Osteocyte (in vitro differentiated cells): ENCODE measurements at regions not wholly inside any gene's neighbourhood (a gene's known extent, or its start where the extent isn't known, plus 50 kb on each side); places are given as distances from the start of the nearest gene placed in this dataset.

Source experiments
- DNase-seq: peaks from one replicate; pipeline ENCODE4 v3.0.0; 2021; ENCODE audit warnings: mixed read lengths; ENCODE audit not compliant: unreplicated experiment; ENCODE audit errors: extremely low spot score
- H3K27ac Mint-ChIP-seq: one replicate; pipeline ENCODE4 v1.8.0; 2021; ENCODE audit warnings: mild to moderate bottlenecking, mixed read lengths; ENCODE audit not compliant: unreplicated experiment
- H3K27me3 Mint-ChIP-seq: one replicate; pipeline ENCODE4 v1.8.0; 2021; ENCODE audit warnings: mixed read lengths; ENCODE audit not compliant: unreplicated experiment
- H3K36me3 Mint-ChIP-seq: one replicate; pipeline ENCODE4 v1.8.0; 2021; ENCODE audit warnings: mixed read lengths; ENCODE audit not compliant: unreplicated experiment
- H3K4me1 Mint-ChIP-seq: one replicate; pipeline ENCODE4 v1.8.0; 2021; ENCODE audit warnings: mixed read lengths; ENCODE audit not compliant: unreplicated experiment
- H3K4me3 Mint-ChIP-seq: one replicate; pipeline ENCODE4 v1.8.0; 2021; ENCODE audit warnings: mild to moderate bottlenecking, moderate library complexity, mixed read lengths; ENCODE audit not compliant: unreplicated experiment
- H3K9me3 Mint-ChIP-seq: one replicate; pipeline ENCODE4 v1.8.0; 2021; ENCODE audit warnings: mixed read lengths; ENCODE audit not compliant: unreplicated experiment
- CTCF ChIP-seq: fragments of 200-600 bp; sonication (generic); IDR thresholded peaks from 2 replicates; pipeline ENCODE4 v1.5.0; 2021; ENCODE audit warnings: antibody characterized with exemption, mild to moderate bottlenecking, moderate library complexity

DNA sequence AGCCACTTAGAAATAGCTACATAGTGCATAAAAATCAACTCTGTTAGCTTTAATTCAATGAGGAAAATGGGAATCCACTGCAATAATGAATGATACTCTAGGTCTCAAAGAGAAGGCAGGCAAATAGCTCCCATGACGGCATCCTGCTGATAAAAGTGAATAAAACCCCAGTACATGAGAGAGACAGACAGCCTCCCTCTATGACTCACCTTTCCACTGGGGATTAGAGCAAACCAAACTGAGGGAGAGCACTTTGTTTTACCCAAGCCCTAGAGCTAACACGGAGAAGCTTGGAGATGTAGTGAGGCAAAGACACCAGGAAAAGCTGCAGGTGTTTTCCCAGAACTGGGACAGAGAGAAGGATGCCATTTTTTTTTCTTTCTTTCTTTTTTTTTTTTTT, 621.9 kb downstream of the LRRIQ3 start:
- H3K9me3 Mint-ChIP-seq = peaks cover 10% of the 10 kb centered on the region

DNA sequence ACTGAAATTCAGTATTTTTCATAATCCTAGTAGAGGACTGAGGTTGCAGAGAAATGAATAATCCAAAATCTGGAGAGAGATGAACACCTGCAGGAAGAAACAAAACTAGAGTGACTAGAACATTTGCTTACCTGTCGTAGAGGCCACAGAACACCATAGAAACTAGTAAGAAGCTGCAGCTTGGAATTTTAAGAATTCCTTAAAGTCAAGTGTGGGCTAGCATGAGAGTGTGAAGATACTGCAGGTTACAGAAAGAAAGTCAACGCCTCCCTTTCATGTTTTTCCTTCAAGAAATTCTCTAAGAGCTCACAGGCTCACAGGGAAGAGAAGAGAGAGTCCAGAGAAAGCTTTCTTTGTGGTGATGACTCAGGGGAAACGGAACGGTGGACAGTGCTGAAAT, 633.7 kb downstream of the LRRIQ3 start:
- Mint-ChIP-seq H3K4me1 (no peaks in the 10 kb centered on the region), H3K36me3 (no peaks in the 10 kb centered on the region), H3K27ac (no peak overlapping the region), H3K27me3 (no peaks in the 10 kb centered on the region), H3K4me3 (no peak overlapping the region), H3K9me3 (peaks cover 7% of the 10 kb centered on the region)
- no peak for DNase-seq
- TF ChIP-seq CTCF = no peak

More for the DNA sequence above, 621.9 kb downstream of the LRRIQ3 start:
- H3K4me1 Mint-ChIP-seq = peaks cover 3% of the 10 kb centered on the region
- H3K27ac Mint-ChIP-seq = no peak overlapping the region
- peaks cover 8% of the 10 kb centered on the region for H3K27me3 Mint-ChIP-seq
- H3K4me3 Mint-ChIP-seq = no peak overlapping the region
- no peak for TF ChIP-seq CTCF
- no peaks in the 10 kb centered on the region for H3K36me3 Mint-ChIP-seq
- no peak for DNase-seq

DNA sequence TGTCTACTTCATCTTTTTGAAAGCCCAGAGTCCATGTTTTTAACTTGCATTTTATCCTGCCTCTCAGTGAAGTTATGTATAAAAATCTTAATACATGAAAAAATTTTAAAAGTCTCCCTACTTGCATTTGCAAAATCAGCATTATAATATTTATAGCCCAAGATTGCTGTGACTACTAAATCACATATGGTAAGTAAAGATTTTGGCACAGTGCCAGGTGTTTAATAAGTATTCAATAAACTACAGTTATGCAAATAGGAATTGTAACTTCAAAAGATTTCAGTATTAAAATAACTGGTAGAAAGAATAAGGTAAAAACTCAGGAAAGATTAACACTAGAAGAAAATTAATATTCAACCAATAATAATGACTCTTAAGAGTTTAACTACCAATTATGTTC, 641.7 kb downstream of the LRRIQ3 start:
- Mint-ChIP-seq H3K27ac (no peak overlapping the region), H3K4me3 (no peak overlapping the region), H3K27me3 (no peaks in the 10 kb centered on the region), H3K36me3 (no peaks in the 10 kb centered on the region), H3K9me3 (peaks cover 7% of the 10 kb centered on the region), H3K4me1 (no peaks in the 10 kb centered on the region)
- no peak for TF ChIP-seq CTCF
- no peak for DNase-seq

DNA sequence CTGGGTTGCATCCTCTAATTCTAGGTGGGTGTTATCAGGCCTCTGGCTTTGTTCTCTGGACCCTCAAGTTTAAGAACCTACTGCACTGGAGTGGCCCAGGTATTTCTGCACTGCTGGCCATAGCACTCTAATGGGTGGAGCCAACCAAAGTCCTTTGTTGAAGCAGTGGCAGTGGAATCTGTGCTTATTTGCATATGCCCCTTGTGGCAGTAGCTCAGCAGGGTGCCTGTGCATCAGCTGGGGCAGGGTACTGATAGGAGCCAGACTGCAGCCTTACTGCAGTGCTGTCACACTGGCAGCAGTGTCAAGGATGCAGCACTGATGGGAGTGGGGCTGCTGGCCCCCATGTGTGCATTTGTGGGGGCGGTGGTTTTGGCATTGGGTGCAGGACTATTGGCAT, 660.6 kb downstream of the LRRIQ3 start:
- no peak for DNase-seq
- Mint-ChIP-seq H3K4me1 (no peaks in the 10 kb centered on the region), H3K9me3 (peaks cover 25% of the 10 kb centered on the region), H3K27me3 (no peaks in the 10 kb centered on the region), H3K4me3 (no peak overlapping the region), H3K36me3 (no peaks in the 10 kb centered on the region), H3K27ac (no peak overlapping the region)
- TF ChIP-seq CTCF = no peak

GRCh38 chr1:73517603-73518191, 680.3 kb downstream of the LRRIQ3 start:
- no peak for DNase-seq
- H3K27me3 Mint-ChIP-seq = no peaks in the 10 kb centered on the region
- H3K36me3 Mint-ChIP-seq = no peaks in the 10 kb centered on the region
- no peak overlapping the region for H3K4me3 Mint-ChIP-seq
- TF ChIP-seq CTCF = no peak
- no peak overlapping the region for H3K27ac Mint-ChIP-seq
- H3K4me1 Mint-ChIP-seq = no peaks in the 10 kb centered on the region
- H3K9me3 Mint-ChIP-seq = no peaks in the 10 kb centered on the region
